Left hindlimb (tissue), 1 donor: ENCODE measurements at regions not wholly inside any gene's neighbourhood (a gene's known extent, or its start where the extent isn't known, plus 50 kb on each side); places are given as distances from the start of the nearest gene placed in this dataset.

ENCODE experiments used
- DNase-seq: peaks from one replicate; pipeline ENCODE4 v3.0.0-alpha.2; 2018

GRCh38 chr2:63658176-63658968 is 69.6 kb downstream of the MDH1 start:
- DNase-seq, result no peak

- DNase-seq, result no peak
These were observed 71.3 kb downstream of the MDH1 start for GRCh38 chr2:63660060-63660459.

GRCh38 chr2:63661076-63661475 is 72.3 kb downstream of the MDH1 start:
- DNase-seq, result no peak

- DNase-seq, result no peak
These were observed 73.5 kb downstream of the MDH1 start for GRCh38 chr2:63662028-63662804.

GRCh38 chr2:63663013-63663864 is 74.5 kb downstream of the MDH1 start:
- DNase-seq, result no peak

- DNase-seq, result no peak
These were observed 76.3 kb downstream of the MDH1 start for GRCh38 chr2:63665091-63665490.

- no peak for DNase-seq
These were observed 77.2 kb downstream of the MDH1 start for GRCh38 chr2:63665846-63666475.

GRCh38 chr2:63667132-63667700 is 78.5 kb downstream of the MDH1 start:
- no peak for DNase-seq

GRCh38 chr2:63668000-63668399 is 79.2 kb downstream of the MDH1 start:
- DNase-seq, result no peak

GRCh38 chr2:63668466-63668865 is 79.7 kb downstream of the MDH1 start:
- DNase-seq, result no peak

GRCh38 chr2:63669596-63669995 is 80.8 kb downstream of the MDH1 start:
- no peak for DNase-seq

GRCh38 chr2:63673865-63674533 is 85.2 kb downstream of the MDH1 start:
- DNase-seq, result no peak

- DNase-seq, result no peak
These were observed 86.3 kb downstream of the MDH1 start for GRCh38 chr2:63675026-63675425.

GRCh38 chr2:63676135-63676534 is 87.4 kb downstream of the MDH1 start:
- no peak for DNase-seq

- no peak for DNase-seq
These were observed 89.3 kb downstream of the MDH1 start for GRCh38 chr2:63678085-63678484.

- no peak for DNase-seq
These were observed 89.8 kb downstream of the MDH1 start for GRCh38 chr2:63678551-63678950.

- DNase-seq, result no peak
These were observed 90.6 kb downstream of the MDH1 start for GRCh38 chr2:63679252-63679855.

- DNase-seq, result no peak
These were observed 91.7 kb downstream of the MDH1 start for GRCh38 chr2:63680455-63680854.

GRCh38 chr2:63681896-63682295 is 93.1 kb downstream of the MDH1 start:
- no peak for DNase-seq

- DNase-seq, result no peak
These were observed 103.3 kb downstream of the MDH1 start for GRCh38 chr2:63692002-63692606.

GRCh38 chr2:63695583-63695982 is 106.8 kb downstream of the MDH1 start:
- DNase-seq, result no peak
